ES-I3 (cell line): ENCODE measurements at regions not wholly inside any gene's neighbourhood (a gene's known extent, or its start where the extent isn't known, plus 50 kb on each side); places are given as distances from the start of the nearest gene placed in this dataset.

Source experiments
- H3K36me3 ChIP-seq: 2 replicates; pipeline ENCODE4 v1.6.1; 2013; ENCODE audit warnings: mild to moderate bottlenecking, low read length, control low read depth, moderate library complexity; ENCODE audit not compliant: insufficient read depth
- H3K4me1 ChIP-seq: 2 replicates; pipeline ENCODE4 v1.6.1; 2013; ENCODE audit warnings: mild to moderate bottlenecking, control low read depth, low read length; ENCODE audit not compliant: insufficient read depth
- H3K9ac ChIP-seq: 2 replicates; pipeline ENCODE4 v1.6.1; 2013; ENCODE audit warnings: low read depth, mild to moderate bottlenecking, low read length, moderate library complexity
- H3K9me3 ChIP-seq: 2 replicates; pipeline ENCODE4 v1.6.1; 2013; ENCODE audit warnings: mild to moderate bottlenecking, low read length, moderate library complexity; ENCODE audit not compliant: control insufficient read depth, insufficient read depth

DNA sequence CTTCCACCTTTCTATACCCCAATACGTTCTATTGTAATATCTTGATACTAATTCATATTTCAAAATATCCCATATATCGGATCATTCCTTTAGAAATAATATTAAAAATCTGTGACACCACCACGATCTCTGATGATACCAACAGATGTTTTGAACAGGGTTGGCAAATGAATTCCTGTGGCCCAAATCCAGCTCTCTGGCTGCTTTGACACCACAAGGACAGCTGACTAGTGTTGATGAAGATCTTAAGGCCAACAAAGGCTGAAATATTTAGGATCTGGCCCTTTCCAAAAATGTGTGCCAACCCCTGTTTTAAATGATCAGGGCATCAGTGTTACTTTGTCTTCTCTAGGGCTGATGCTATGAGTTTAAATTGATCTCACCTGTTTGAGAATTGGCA lies 380.7 kb upstream of the PFKP start:
- Histone ChIP-seq H3K9me3 (no peaks in the 10 kb centered on the region), H3K36me3 (no peaks in the 10 kb centered on the region), H3K9ac (no peak overlapping the region), H3K4me1 (no peaks in the 10 kb centered on the region)

- Histone ChIP-seq H3K9me3 (no peaks in the 10 kb centered on the region), H3K9ac (no peak overlapping the region), H3K4me1 (no peaks in the 10 kb centered on the region), H3K36me3 (no peaks in the 10 kb centered on the region)
Observed at GRCh38 chr10:2682491-2682890, 384.9 kb upstream of the PFKP start.

DNA sequence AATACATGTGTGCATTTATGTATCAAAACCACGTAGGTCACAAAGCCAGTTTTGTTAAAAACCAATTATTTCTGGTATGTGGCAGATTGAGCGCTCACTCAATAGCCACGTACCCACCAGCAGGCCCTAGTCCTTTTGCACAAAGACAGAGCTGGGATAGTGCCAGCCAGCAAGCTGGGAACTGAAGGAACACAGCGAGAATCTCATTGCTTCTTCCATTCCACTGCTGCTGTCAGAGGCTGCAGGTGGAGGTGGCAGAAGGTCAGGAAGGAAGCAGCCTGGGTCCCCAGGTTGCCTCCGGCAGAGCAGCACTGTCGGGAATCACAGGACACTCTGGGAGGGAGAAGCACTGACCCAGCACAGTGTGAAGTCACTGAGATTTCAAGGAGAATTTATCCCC lies 385.5 kb upstream of the PFKP start:
- H3K9ac ChIP-seq = no peak overlapping the region
- no peaks in the 10 kb centered on the region for H3K4me1 ChIP-seq
- no peaks in the 10 kb centered on the region for H3K9me3 ChIP-seq
- H3K36me3 ChIP-seq = no peaks in the 10 kb centered on the region

- Histone ChIP-seq H3K9ac (no peak overlapping the region), H3K36me3 (no peaks in the 10 kb centered on the region), H3K9me3 (no peaks in the 10 kb centered on the region), H3K4me1 (no peaks in the 10 kb centered on the region)
Observed at GRCh38 chr10:2680821-2681220, 386.5 kb upstream of the PFKP start.

GRCh38 chr10:2679646-2680045 lies 387.7 kb upstream of the PFKP start:
- Histone ChIP-seq H3K9me3 (no peaks in the 10 kb centered on the region), H3K4me1 (no peaks in the 10 kb centered on the region), H3K36me3 (no peaks in the 10 kb centered on the region), H3K9ac (no peak overlapping the region)

DNA sequence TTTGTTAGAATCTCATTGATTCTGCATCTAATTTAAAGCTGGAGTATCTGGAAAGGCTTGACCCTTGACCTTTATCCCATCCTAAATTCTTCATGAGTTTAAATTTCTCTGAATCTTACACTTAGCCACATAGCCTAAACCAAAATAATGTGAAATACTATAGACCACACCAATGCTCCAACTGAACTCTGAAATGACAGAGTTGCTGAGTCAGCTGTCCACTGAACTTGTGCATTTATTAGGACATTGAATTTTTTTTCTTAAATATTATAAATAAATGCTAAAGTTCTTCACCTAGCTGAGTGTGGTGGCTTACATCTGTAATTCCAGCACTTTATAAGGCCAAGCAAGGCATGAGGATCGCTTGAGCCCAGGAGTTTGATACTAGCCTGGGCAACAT lies 390.9 kb upstream of the PFKP start:
- Histone ChIP-seq H3K9me3 (no peaks in the 10 kb centered on the region), H3K9ac (no peak overlapping the region), H3K36me3 (no peaks in the 10 kb centered on the region), H3K4me1 (no peaks in the 10 kb centered on the region)

DNA sequence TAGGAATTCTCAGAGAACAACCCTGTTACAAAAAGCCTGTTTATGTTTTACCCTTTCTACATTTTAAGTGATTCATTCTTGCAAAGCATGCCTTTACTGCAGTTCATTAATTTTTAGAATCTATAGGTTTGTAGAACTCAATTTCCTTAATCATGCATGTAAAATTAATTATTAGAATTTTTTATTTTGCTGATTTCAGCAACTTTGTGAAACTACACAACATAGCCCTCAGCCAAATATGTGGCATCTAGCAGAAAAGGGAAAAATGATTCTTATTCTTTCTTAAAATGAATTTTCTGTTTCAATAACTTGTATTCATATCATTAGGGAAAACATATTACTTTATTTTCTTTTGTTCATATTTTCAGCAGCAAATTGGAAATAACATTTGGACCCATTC lies 392.9 kb upstream of the PFKP start:
- no peaks in the 10 kb centered on the region for H3K9me3 ChIP-seq
- no peaks in the 10 kb centered on the region for H3K36me3 ChIP-seq
- no peak overlapping the region for H3K9ac ChIP-seq
- no peaks in the 10 kb centered on the region for H3K4me1 ChIP-seq

DNA sequence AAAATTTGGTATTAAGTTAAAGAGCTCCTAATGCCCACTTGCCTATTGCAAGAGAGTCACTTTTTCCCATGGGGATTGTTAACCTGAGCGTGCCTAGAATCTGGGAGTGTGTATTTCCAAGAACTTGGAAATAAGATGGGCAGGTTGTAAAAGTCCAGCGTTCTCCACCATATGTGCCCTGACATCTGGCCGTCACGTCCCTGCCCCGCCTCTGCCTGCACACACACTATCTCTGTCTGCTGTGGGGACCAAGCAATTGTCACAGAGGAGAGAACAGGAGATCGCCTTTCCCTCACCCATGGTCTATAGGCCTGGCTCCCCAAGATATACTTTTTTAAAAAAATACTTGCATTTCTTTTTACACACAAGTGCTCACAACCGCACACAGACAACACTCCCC lies 396.5 kb upstream of the PFKP start:
- Histone ChIP-seq H3K36me3 (no peaks in the 10 kb centered on the region), H3K9ac (no peak overlapping the region), H3K4me1 (no peaks in the 10 kb centered on the region), H3K9me3 (no peaks in the 10 kb centered on the region)

DNA sequence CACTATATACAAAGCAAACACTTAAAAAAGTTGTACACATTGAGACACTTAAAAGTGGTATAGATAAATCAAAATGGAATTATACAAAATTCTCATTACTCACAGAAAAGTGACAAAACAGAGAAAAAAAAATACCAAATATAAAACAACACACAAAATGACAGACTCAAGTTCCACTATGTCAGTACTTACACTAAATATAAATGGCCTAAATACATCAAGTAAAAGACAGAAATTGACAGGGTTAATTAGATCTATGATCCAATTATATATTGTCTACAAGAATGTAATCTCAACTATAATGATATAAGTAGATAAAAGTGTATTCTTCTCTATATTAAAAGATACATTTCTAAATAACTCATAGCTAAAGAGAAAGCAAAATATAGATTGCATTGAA lies 401.6 kb upstream of the PFKP start:
- H3K36me3 ChIP-seq = no peaks in the 10 kb centered on the region
- no peak overlapping the region for H3K9ac ChIP-seq
- H3K4me1 ChIP-seq = no peaks in the 10 kb centered on the region
- no peaks in the 10 kb centered on the region for H3K9me3 ChIP-seq

DNA sequence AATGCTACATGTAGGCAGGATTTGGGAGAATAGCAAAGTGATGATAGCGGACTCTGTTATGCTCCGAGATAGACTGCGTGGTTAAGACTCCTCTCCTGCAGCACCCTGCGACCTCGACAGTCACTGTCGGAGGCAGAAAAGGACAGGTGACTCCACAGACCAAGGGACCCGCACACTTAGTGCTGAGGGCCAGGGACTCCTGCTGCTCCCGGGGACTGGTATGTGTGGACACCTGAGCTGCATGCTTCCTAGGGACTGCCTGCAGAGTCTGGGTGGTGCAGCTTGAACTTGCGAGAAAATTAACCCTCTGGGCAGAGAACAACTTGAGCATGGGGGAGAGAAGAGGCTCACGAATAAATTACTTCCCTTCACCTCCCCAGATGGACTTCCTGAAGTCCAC lies 407.1 kb upstream of the PFKP start:
- no peaks in the 10 kb centered on the region for H3K9me3 ChIP-seq
- H3K4me1 ChIP-seq = no peaks in the 10 kb centered on the region

GRCh38 chr10:2659660-2660209 lies 407.6 kb upstream of the PFKP start:
- Histone ChIP-seq H3K4me1 (no peaks in the 10 kb centered on the region), H3K9ac (no peak overlapping the region), H3K36me3 (no peaks in the 10 kb centered on the region), H3K9me3 (no peaks in the 10 kb centered on the region)

More for the DNA sequence above, 407.1 kb upstream of the PFKP start:
- H3K9ac ChIP-seq = no peak overlapping the region
- no peaks in the 10 kb centered on the region for H3K36me3 ChIP-seq

DNA sequence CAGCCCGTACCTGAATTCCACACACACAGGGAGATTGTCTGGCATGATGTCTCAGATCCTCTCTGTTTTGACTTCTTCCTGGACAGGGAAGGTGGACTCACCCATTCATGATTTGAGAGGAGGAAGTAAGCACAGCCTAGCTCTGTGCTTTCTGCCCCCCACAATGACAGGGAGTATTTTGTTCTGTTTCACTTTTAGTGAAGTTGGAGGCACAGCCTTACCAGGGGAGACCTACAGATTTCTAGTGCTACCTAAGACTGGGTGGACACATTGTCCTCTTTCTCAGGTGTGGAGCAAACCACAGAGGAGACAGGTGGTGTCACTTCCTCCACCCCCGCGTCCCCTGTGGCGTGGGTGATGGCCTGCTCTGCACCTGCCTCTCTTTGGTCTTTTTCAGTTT lies 408.6 kb upstream of the PFKP start:
- Histone ChIP-seq H3K36me3 (no peaks in the 10 kb centered on the region), H3K9ac (no peak overlapping the region), H3K9me3 (no peaks in the 10 kb centered on the region), H3K4me1 (no peaks in the 10 kb centered on the region)

DNA sequence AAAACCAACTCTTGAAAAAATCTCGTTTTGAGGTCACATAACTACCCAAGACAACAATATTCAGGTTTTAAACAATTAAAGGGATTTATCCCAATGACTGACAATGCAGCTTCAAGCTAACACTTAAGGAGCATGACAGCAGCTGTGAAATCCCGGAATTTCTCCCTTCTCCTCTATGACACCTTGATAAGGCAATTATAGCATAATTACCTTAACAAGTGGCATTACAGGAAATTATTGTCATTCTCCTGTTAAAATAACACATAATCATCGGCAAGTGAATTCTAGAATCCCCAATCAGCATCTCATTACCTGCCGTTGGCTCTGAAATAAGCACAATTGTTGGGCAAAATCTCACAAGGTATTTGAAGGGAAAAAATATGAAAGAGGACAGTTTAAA lies 417.0 kb upstream of the PFKP start:
- H3K9ac ChIP-seq = no peak overlapping the region

GRCh38 chr10:2641028-2641427 lies 426.3 kb upstream of the PFKP start:
- H3K9ac ChIP-seq = no peak overlapping the region
- H3K36me3 ChIP-seq = no peaks in the 10 kb centered on the region
- no peaks in the 10 kb centered on the region for H3K9me3 ChIP-seq

More for the DNA sequence above, 417.0 kb upstream of the PFKP start:
- Histone ChIP-seq H3K36me3 (no peaks in the 10 kb centered on the region), H3K4me1 (no peaks in the 10 kb centered on the region), H3K9me3 (no peaks in the 10 kb centered on the region)

GRCh38 chr10:2633630-2634029 lies 433.7 kb upstream of the PFKP start:
- H3K36me3 ChIP-seq = no peaks in the 10 kb centered on the region
- no peaks in the 10 kb centered on the region for H3K4me1 ChIP-seq
- H3K9me3 ChIP-seq = no peaks in the 10 kb centered on the region
- no peak overlapping the region for H3K9ac ChIP-seq

More at GRCh38 chr10:2641028-2641427, 426.3 kb upstream of the PFKP start:
- H3K4me1 ChIP-seq = no peaks in the 10 kb centered on the region
